OCI-LY1 (cell line): ENCODE measurements at regions not wholly inside any gene's neighbourhood (a gene's known extent, or its start where the extent isn't known, plus 50 kb on each side); places are given as distances from the start of the nearest gene placed in this dataset.

ENCODE experiments used
- H2AFZ ChIP-seq: fragments of 200-600 bp; sonication (generic), shearing (Covaris generic); 2 replicates; pipeline ENCODE4 v1.6.0; 2014; ENCODE audit warnings: antibody characterized with exemption, mild to moderate bottlenecking, low read length
- H3F3A ChIP-seq: fragments of 200-600 bp; sonication (generic), shearing (Covaris generic); 2 replicates; pipeline ENCODE4 v1.6.0; 2014; ENCODE audit warnings: mild to moderate bottlenecking, antibody characterized with exemption, low read length, moderate library complexity; ENCODE audit not compliant: insufficient read depth
- H3K27ac ChIP-seq: fragments of 200-600 bp; sonication (generic); 2 replicates; pipeline ENCODE4 v1.5.1; 2014; ENCODE audit warnings: low read length, mixed run types, mild to moderate bottlenecking, low read depth; ENCODE audit not compliant: poor library complexity, severe bottlenecking
- H3K27me3 ChIP-seq: fragments of 200-600 bp; sonication (generic); 2 replicates; pipeline ENCODE4 v1.6.0; 2014; ENCODE audit warnings: antibody characterized with exemption, mild to moderate bottlenecking, low read length, moderate library complexity; ENCODE audit not compliant: insufficient read depth
- H3K36me3 ChIP-seq: fragments of 200-600 bp; sonication (generic); 2 replicates; pipeline ENCODE4 v1.6.1; 2014; ENCODE audit warnings: mild to moderate bottlenecking, antibody characterized with exemption, low read length, moderate library complexity, mixed read lengths; ENCODE audit not compliant: insufficient read depth
- H3K4me1 ChIP-seq: fragments of 200-600 bp; sonication (generic); 2 replicates; pipeline ENCODE4 v1.5.1; 2014; ENCODE audit warnings: mild to moderate bottlenecking, low read length, moderate library complexity; ENCODE audit not compliant: insufficient read depth, severe bottlenecking
- H3K4me2 ChIP-seq: fragments of 200-600 bp; sonication (generic), shearing (Covaris generic); 2 replicates; pipeline ENCODE4 v1.6.1; 2014; ENCODE audit warnings: low read length
- H3K4me3 ChIP-seq: fragments of 200-600 bp; sonication (generic); 2 replicates; pipeline ENCODE4 v1.5.1; 2014; ENCODE audit warnings: low read length, low read depth, mild to moderate bottlenecking, mixed read lengths; ENCODE audit not compliant: poor library complexity, severe bottlenecking
- H3K79me2 ChIP-seq: fragments of 200-600 bp; shearing (Covaris generic); 2 replicates; pipeline ENCODE4 v1.6.1; 2016; ENCODE audit warnings: mixed run types, low read length, mixed read lengths; ENCODE audit not compliant: insufficient read depth
- H3K9ac ChIP-seq: fragments of 200-600 bp; sonication (generic), shearing (Covaris generic); 2 replicates; pipeline ENCODE4 v1.6.1; 2014; ENCODE audit warnings: mild to moderate bottlenecking, low read length, mixed read lengths
- H3K9me2 ChIP-seq: fragments of 200-600 bp; sonication (generic), shearing (Covaris generic); 2 replicates; pipeline ENCODE4 v1.6.1; 2014; ENCODE audit warnings: low read depth, mild to moderate bottlenecking, low read length, mixed read lengths
- H3K9me3 ChIP-seq: fragments of 200-600 bp; shearing (Covaris generic); 2 replicates; pipeline ENCODE4 v1.6.1; 2014; ENCODE audit warnings: low read length, mixed read lengths
- H4K20me1 ChIP-seq: fragments of 200-600 bp; sonication (generic), shearing (Covaris generic); 2 replicates; pipeline ENCODE4 v1.6.0; 2016; ENCODE audit warnings: mild to moderate bottlenecking, low read length; ENCODE audit not compliant: insufficient read depth
- EZH2 ChIP-seq: fragments of 200-600 bp; sonication (generic), shearing (Covaris generic); IDR thresholded peaks from 2 replicates; pipeline ENCODE4 v1.8.0; 2017; ENCODE audit warnings: borderline replicate concordance, mixed run types, mild to moderate bottlenecking, antibody characterized with exemption, low read length, moderate library complexity, mixed read lengths
- TF ChIP-seq, protein P1 (sequence below): fragments of 200-600 bp; sonication (generic), shearing (Covaris generic); IDR thresholded peaks from 2 replicates; pipeline ENCODE4 v1.5.1; 2017; ENCODE audit warnings: mild to moderate bottlenecking, antibody characterized with exemption, low read length, moderate library complexity, mixed read lengths

DNA sequence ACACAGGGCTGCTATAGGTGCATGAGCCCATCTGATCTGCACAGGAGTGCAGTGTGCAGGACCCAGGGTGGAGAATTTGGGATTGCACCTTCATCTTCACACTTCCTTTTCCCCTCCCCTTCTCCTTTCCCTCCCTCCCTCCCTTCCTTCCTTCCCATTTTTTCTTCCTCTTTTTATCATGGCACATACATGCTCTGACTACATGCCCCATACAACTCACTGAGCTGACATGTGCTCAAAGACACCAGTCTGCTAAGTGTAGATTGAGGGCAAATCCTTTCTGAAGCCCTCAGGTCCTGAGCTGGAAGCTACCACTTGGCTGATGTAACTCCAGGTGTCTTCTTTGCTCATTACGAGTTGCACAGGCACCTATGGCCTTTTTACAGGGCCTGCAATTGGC lies 365.3 kb upstream of the ZNF32 start:
- Histone ChIP-seq H3F3A (no peaks in the 10 kb centered on the region), H3K4me3 (no peak overlapping the region), H3K36me3 (no peaks in the 10 kb centered on the region), H4K20me1 (no peaks in the 10 kb centered on the region), H3K9me3 (no peaks in the 10 kb centered on the region), H3K4me1 (no peaks in the 10 kb centered on the region), H2AFZ (no peak overlapping the region), H3K27me3 (no peaks in the 10 kb centered on the region), H3K79me2 (no peaks in the 10 kb centered on the region), H3K9me2 (no peaks in the 10 kb centered on the region), H3K9ac (no peak overlapping the region), H3K27ac (no peak overlapping the region), H3K4me2 (no peak overlapping the region)
- no peak for TF ChIP-seq EZH2
- TF ChIP-seq, protein P1, sequence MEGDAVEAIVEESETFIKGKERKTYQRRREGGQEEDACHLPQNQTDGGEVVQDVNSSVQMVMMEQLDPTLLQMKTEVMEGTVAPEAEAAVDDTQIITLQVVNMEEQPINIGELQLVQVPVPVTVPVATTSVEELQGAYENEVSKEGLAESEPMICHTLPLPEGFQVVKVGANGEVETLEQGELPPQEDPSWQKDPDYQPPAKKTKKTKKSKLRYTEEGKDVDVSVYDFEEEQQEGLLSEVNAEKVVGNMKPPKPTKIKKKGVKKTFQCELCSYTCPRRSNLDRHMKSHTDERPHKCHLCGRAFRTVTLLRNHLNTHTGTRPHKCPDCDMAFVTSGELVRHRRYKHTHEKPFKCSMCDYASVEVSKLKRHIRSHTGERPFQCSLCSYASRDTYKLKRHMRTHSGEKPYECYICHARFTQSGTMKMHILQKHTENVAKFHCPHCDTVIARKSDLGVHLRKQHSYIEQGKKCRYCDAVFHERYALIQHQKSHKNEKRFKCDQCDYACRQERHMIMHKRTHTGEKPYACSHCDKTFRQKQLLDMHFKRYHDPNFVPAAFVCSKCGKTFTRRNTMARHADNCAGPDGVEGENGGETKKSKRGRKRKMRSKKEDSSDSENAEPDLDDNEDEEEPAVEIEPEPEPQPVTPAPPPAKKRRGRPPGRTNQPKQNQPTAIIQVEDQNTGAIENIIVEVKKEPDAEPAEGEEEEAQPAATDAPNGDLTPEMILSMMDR, result no peak

DNA sequence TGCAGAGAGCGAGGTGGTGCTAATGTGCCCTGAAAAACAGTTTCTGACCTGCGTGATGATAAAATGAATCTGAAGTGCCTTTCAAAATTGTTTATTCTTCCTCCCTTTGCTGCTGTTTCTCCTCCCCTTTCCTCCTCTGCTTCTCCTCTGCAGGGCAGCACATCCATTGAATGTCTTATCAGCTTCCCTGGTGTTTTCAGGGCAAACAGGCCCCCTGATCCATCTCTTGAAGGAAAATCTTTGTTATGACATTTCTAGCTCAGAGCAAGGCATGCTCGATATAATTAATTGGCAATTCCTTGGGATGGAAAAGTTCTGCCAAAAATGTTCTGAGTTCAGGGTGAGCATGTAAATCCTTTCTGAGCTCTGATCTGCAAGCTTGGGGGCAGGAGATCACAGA lies 364.2 kb upstream of the ZNF32 start:
- H3K27me3 ChIP-seq, result no peaks in the 10 kb centered on the region
- no peak overlapping the region for H3K9ac ChIP-seq
- H3K9me2 ChIP-seq, result no peaks in the 10 kb centered on the region
- H3F3A ChIP-seq, result no peaks in the 10 kb centered on the region
- H3K79me2 ChIP-seq, result no peaks in the 10 kb centered on the region
- H3K4me2 ChIP-seq, result no peak overlapping the region
- no peak overlapping the region for H2AFZ ChIP-seq
- no peaks in the 10 kb centered on the region for H3K36me3 ChIP-seq
- no peaks in the 10 kb centered on the region for H4K20me1 ChIP-seq
- no peak overlapping the region for H3K4me3 ChIP-seq
- no peaks in the 10 kb centered on the region for H3K9me3 ChIP-seq
- H3K27ac ChIP-seq, result no peak overlapping the region
- TF ChIP-seq, protein P1, result no peak
- no peak for TF ChIP-seq EZH2
- no peaks in the 10 kb centered on the region for H3K4me1 ChIP-seq

DNA sequence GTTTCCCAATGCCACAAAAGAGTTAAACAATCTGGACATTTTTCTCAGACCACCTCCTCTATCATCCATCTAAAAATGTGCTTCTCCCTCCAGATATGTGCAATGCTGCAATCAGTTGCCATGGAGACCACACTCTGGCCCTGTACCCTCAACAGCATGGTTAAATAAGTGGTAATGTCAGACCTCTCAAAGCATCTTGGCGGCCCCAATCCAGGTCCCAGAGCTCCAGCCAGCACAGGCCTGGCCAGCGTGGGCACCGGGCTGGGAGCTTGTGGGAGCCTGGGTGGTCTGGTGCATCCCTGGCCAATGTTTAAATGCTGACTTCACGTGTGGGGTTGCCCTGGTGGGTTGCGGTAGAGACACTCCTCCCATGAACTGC lies 362.9 kb upstream of the ZNF32 start:
- Histone ChIP-seq H3K9ac (no peak overlapping the region), H3K4me1 (no peaks in the 10 kb centered on the region), H3F3A (no peaks in the 10 kb centered on the region), H3K79me2 (no peaks in the 10 kb centered on the region), H3K36me3 (no peaks in the 10 kb centered on the region), H3K9me3 (no peaks in the 10 kb centered on the region), H3K27ac (no peak overlapping the region), H3K27me3 (no peaks in the 10 kb centered on the region), H4K20me1 (no peaks in the 10 kb centered on the region), H3K4me3 (no peak overlapping the region), H3K9me2 (no peaks in the 10 kb centered on the region), H2AFZ (no peak overlapping the region), H3K4me2 (no peak overlapping the region)
- no peak for TF ChIP-seq EZH2
- TF ChIP-seq, protein P1, result no peak
